Pancreas (tissue), 10 donors: ENCODE measurements at regions not wholly inside any gene's neighbourhood (a gene's known extent, or its start where the extent isn't known, plus 50 kb on each side); places are given as distances from the start of the nearest gene placed in this dataset.

Experiments used
- ATAC-seq, 4 donors: fragments of 200-7000 bp; cut with Tn5 transposase; one replicate each; pipeline versions ENCODE4 v1.8.0 to v1.9.1; 2020; ENCODE audit warnings: mild to moderate bottlenecking in 4 of 4, moderate library complexity in 4 of 4
- DNase-seq, 6 donors: peaks; one replicate each; pipeline ENCODE4 v3.0.0-alpha.2; 2020
- FAIRE-seq: peaks from 2 replicates; lab custom pipeline; 2012; peaks lifted over from hg19 to GRCh38; lab: Jason Lieb, UNC
- H3K27ac ChIP-seq, 4 donors: fragments of 200-600 bp; sonication (generic); 1 replicate in 3 of 4; 2 replicates in 1 of 4; pipeline versions ENCODE4 v1.5.0 to v1.8.0; 2020
- H3K27me3 ChIP-seq, 4 donors: fragments of 200-600 bp; one replicate each; pipeline ENCODE4 v1.8.0; 2021
- H3K36me3 ChIP-seq, 3 donors: fragments of 200-600 bp; sonication (generic) in 1 of 3; one replicate each; pipeline versions ENCODE4 v1.5.0 to v1.8.0; 2020 to 2021
- H3K4me1 ChIP-seq, 3 donors: fragments of 200-600 bp; one replicate each; pipeline ENCODE4 v1.8.0; 2021
- H3K4me3 ChIP-seq, 4 donors: fragments of 200-600 bp; sonication (generic) in 2 of 4; one replicate each; pipeline versions ENCODE4 v1.5.0 to v1.8.0; 2020 to 2021
- H3K9me3 ChIP-seq, 4 donors: fragments of 200-600 bp; one replicate each; pipeline ENCODE4 v1.8.0; 2021
- CTCF ChIP-seq, 4 donors: fragments of 200-600 bp; sonication (generic) in 3 of 4; IDR thresholded peaks; one replicate each; pipeline versions ENCODE4 v1.5.0 to v1.8.0; 2021; ENCODE audit warnings: antibody characterized with exemption in 4 of 4
- WGBS, 2 donors: extraction: QIAGEN DNeasy Blood & Tissue Kit; methylation state at CpG; one replicate each; pipeline ENCODE4 v1.1.7; 2013; 5-methylcytosine and 5-hydroxymethylcytosine counted together
- intact Hi-C, 3 donors: fragments of 100-400 bp; cut with DNase I; formaldehyde crosslinking; loops; one replicate each; pipeline versions ENCODE4 v1.11.1 to v1.14.2; 2022
- donor health status: healthy with polysubstance abuse.
- donor health status: DM: no; HTN: no; CAD: no; lungs with moderate emphysema.
- donor health status: DM: no; HTN: no; CAD: no.
- donor health status: control.
- donor health status: control.
- donor health status: Bipolar disorder and iron deficiency.
- donor health status: DM: yes; HTN: yes; CAD: no.
- donor health status: DM: no; HTN: no; CAD: no.
- donor health status: DM: no; HTN: no; CAD: no.
- donor health status: DM: yes; HTN: yes; CAD: no.

GRCh38 chr13:72657379-72657778 is 70.0 kb downstream of the MZT1 start:
- FAIRE-seq (no peak), DNase-seq (no peak), ATAC-seq (no peak)
- Histone ChIP-seq H3K9me3 (no peaks in the 10 kb centered on the region), H3K4me1 (no peaks in the 10 kb centered on the region), H3K36me3 (no peaks in the 10 kb centered on the region), H3K27me3 (peaks cover 0 to 7% (median 0%) of the 10 kb centered on the region in 4 donors), H3K4me3 (no peak overlapping the region), H3K27ac (no peak overlapping the region)
- intact Hi-C loops: no loop called here
- 80 to 83% methylated on average over 3 of the region's 3 CpGs for WGBS, 2 donors
- TF ChIP-seq CTCF (IDR thresholded peaks at IDR 0.05): no peak

- no peaks in the 10 kb centered on the region for H3K36me3 ChIP-seq
- no peak overlapping the region for H3K4me3 ChIP-seq
- H3K4me1 ChIP-seq: no peaks in the 10 kb centered on the region
- DNase-seq (no peak), ATAC-seq (no peak), FAIRE-seq (no peak)
- peaks cover 0 to 7% (median 0%) of the 10 kb centered on the region in 4 donors for H3K27me3 ChIP-seq
- H3K27ac ChIP-seq: no peak overlapping the region
- intact Hi-C loops: no loop called here
- no peaks in the 10 kb centered on the region for H3K9me3 ChIP-seq
- 70 to 77% methylated on average over 2 of the region's 2 CpGs for WGBS, 2 donors
- TF ChIP-seq CTCF (IDR thresholded peaks at IDR 0.05): no peak
Measured at GRCh38 chr13:72656357-72656756, 71.1 kb downstream of the MZT1 start.

GRCh38 chr13:72653506-72653905 is 73.9 kb downstream of the MZT1 start:
- TF ChIP-seq CTCF (IDR thresholded peaks at IDR 0.05): no peak
- ATAC-seq (no peak), FAIRE-seq (no peak), DNase-seq (no peak)
- no peaks in the 10 kb centered on the region for H3K36me3 ChIP-seq
- H3K27ac ChIP-seq: no peak overlapping the region
- intact Hi-C loops: no loop called here
- H3K4me1 ChIP-seq: no peaks in the 10 kb centered on the region
- H3K27me3 ChIP-seq: peaks cover 0 to 5% (median 0%) of the 10 kb centered on the region in 4 donors
- 89 to 91% methylated on average over 2 of the region's 2 CpGs for WGBS, 2 donors
- no peak overlapping the region for H3K4me3 ChIP-seq
- H3K9me3 ChIP-seq: no peaks in the 10 kb centered on the region

- H3K4me1 ChIP-seq: no peaks in the 10 kb centered on the region
- intact Hi-C loops: no loop called here
- no peaks in the 10 kb centered on the region for H3K9me3 ChIP-seq
- H3K27ac ChIP-seq: no peak overlapping the region
- ATAC-seq: no peak
- WGBS, 2 donors: 17 to 24% methylated on average over 2 of the region's 2 CpGs
- peaks cover 0 to 9% (median 0%) of the 10 kb centered on the region in 4 donors for H3K27me3 ChIP-seq
- TF ChIP-seq CTCF (IDR thresholded peaks at IDR 0.05): no peak
- no peak for FAIRE-seq
- no peak overlapping the region for H3K4me3 ChIP-seq
- no peaks in the 10 kb centered on the region for H3K36me3 ChIP-seq
- no peak for DNase-seq
Measured at GRCh38 chr13:72652681-72653080, 74.7 kb downstream of the MZT1 start.

- 11 to 15% methylated on average over 5 of the region's 5 CpGs for WGBS, 2 donors
- H3K9me3 ChIP-seq: no peaks in the 10 kb centered on the region
- ATAC-seq (no peak), DNase-seq (no peak), FAIRE-seq (no peak)
- intact Hi-C loops: no loop called here
- H3K27ac ChIP-seq: no peak overlapping the region
- no peak for TF ChIP-seq CTCF (IDR thresholded peaks at IDR 0.05)
- H3K4me1 ChIP-seq: no peaks in the 10 kb centered on the region
- H3K27me3 ChIP-seq: peaks cover 0 to 9% (median 0%) of the 10 kb centered on the region in 4 donors
- H3K4me3 ChIP-seq: no peak overlapping the region
- no peaks in the 10 kb centered on the region for H3K36me3 ChIP-seq
Measured at GRCh38 chr13:72651144-72651543, 76.3 kb downstream of the MZT1 start.
